K562 (cell line): ENCODE measurements at regions not wholly inside any gene's neighbourhood (a gene's known extent, or its start where the extent isn't known, plus 50 kb on each side); places are given as distances from the start of the nearest gene placed in this dataset.

ENCODE experiments used
- ATAC-seq: fragments of 200-7000 bp; cut with Tn5 transposase; 3 replicates; pipeline ENCODE4 v1.9.1; 2020; ENCODE audit warnings: moderate library complexity
- BruUV-seq: library from RNA; stranded (reverse); fragments of 400-500 nt; replicated peaks from 2 replicates; lab custom pipeline; 2021; lab: Mats Ljungman, UMichigan
- CTCF ChIA-PET: fragments of 300-600 bp; formaldehyde crosslinking; extraction: SDS; loops from one replicate; lab custom pipeline; 2021; ENCODE audit warnings: low intra/inter-chr PET ratio; lab: Yijun Ruan, JAX
- POLR2A ChIA-PET: fragments of 300-600, 350-650 bp; sonication (Branson Sonifier 250); formaldehyde crosslinking; extraction: SDS; loops from one replicate; lab custom pipeline; 2021; ENCODE audit warnings: antibody characterized with exemption, inconsistent platforms; lab: Yijun Ruan, JAX
- DNase-seq, 4 experiments: peaks; one replicate each; pipeline versions ENCODE4 v3.0.0 to v3.0.0-alpha.2; 2011 to 2018; ENCODE audit warnings: low spot score in 3 of 4, mixed read lengths in 3 of 4; ENCODE audit errors: extremely low read depth in 1 of 4
- FAIRE-seq: peaks from 2 replicates; lab custom pipeline; 2011; peaks lifted over from hg19 to GRCh38; lab: Jason Lieb, UNC
- H2AFZ ChIP-seq: 2 replicates; pipeline ENCODE4 v1.6.0; 2011; ENCODE audit warnings: low read depth, low read length, control low read depth, inconsistent platforms
- H3K27ac ChIP-seq: fragments of 200-600 bp; 3 replicates; pipeline ENCODE4 v1.8.0; 2011; ENCODE audit warnings: low read depth, mild to moderate bottlenecking, control low read depth, inconsistent platforms, low read length, moderate library complexity, mixed read lengths; ENCODE audit errors: extremely low read depth
- H3K27me3 ChIP-seq, 2 experiments: fragments of 300-600 bp in 1 of 2; 2 replicates in 1 of 2; 3 replicates in 1 of 2; pipeline versions ENCODE4 v1.6.0 to v1.8.0; 2011; ENCODE audit warnings: inconsistent platforms in 2 of 2, low read length in 2 of 2, mild to moderate bottlenecking in 1 of 2, mixed read lengths in 1 of 2, moderate library complexity in 1 of 2; ENCODE audit not compliant: control insufficient read depth in 2 of 2, insufficient read depth in 2 of 2
- H3K36me3 ChIP-seq: fragments of 300-600 bp; 3 replicates; pipeline ENCODE4 v1.8.0; 2011; ENCODE audit warnings: mild to moderate bottlenecking, low read length, inconsistent platforms; ENCODE audit not compliant: control insufficient read depth, insufficient read depth
- H3K4me1 ChIP-seq, 2 experiments: fragments of 200-600 bp in 1 of 2; replicated peaks in 1 of 2; 2 replicates in 1 of 2; 3 replicates in 1 of 2; pipeline versions ENCODE4 v1.5.1 to v1.8.0; 2011; ENCODE audit warnings: inconsistent platforms in 2 of 2, low read length in 2 of 2, mild to moderate bottlenecking in 1 of 2, mixed read lengths in 1 of 2, moderate library complexity in 1 of 2; ENCODE audit not compliant: control insufficient read depth in 2 of 2, insufficient read depth in 2 of 2
- H3K4me2 ChIP-seq: 2 replicates; pipeline ENCODE4 v1.6.1; 2011; ENCODE audit warnings: low read length, control low read depth, inconsistent platforms, mixed read lengths; ENCODE audit not compliant: insufficient read depth
- H3K4me3 ChIP-seq: fragments of 200-600 bp; sonication (generic), shearing (Covaris generic); 2 replicates; pipeline ENCODE4 v1.5.1; 2016; ENCODE audit warnings: control low read depth, inconsistent platforms
- H3K79me2 ChIP-seq: fragments of 200-600 bp; 3 replicates; pipeline ENCODE4 v1.8.0; 2011; ENCODE audit warnings: low read length, inconsistent platforms; ENCODE audit not compliant: control insufficient read depth, insufficient read depth
- H3K9ac ChIP-seq, 2 experiments: 2 replicates each; pipeline versions ENCODE4 v1.6.0 to v1.6.1; 2011; ENCODE audit warnings: low read depth in 2 of 2, low read length in 2 of 2, control low read depth in 1 of 2, inconsistent platforms in 1 of 2, mild to moderate bottlenecking in 1 of 2, mixed read lengths in 1 of 2; ENCODE audit not compliant: insufficient read depth in 1 of 2
- H3K9me1 ChIP-seq: one replicate; pipeline ENCODE4 v1.6.0; 2011; ENCODE audit warnings: inconsistent platforms, mild to moderate bottlenecking, low read length, moderate library complexity; ENCODE audit not compliant: control insufficient read depth, insufficient read depth
- H3K9me3 ChIP-seq: replicated peaks from 2 replicates; pipeline ENCODE4 v1.5.1; 2011; ENCODE audit warnings: low read depth, low read length, inconsistent platforms; ENCODE audit not compliant: control insufficient read depth, insufficient read depth
- H4K20me1 ChIP-seq: replicated peaks from 2 replicates; pipeline ENCODE4 v1.6.1; 2011; ENCODE audit warnings: low read length, inconsistent platforms, mixed read lengths; ENCODE audit not compliant: control insufficient read depth, insufficient read depth
- HMBOX1 ChIP-seq: sonication (generic); IDR thresholded peaks from 2 replicates; pipeline ENCODE4 v1.6.1; 2016
- MNT ChIP-seq, 2 experiments: fragments of 450-650 bp; conservative IDR thresholded peaks; 2 replicates each; pipeline ENCODE4 v1.6.1; 2017; ENCODE audit warnings: mild to moderate bottlenecking in 2 of 2, moderate library complexity in 2 of 2
- ZKSCAN8 ChIP-seq: fragments of 200-800 bp; sonication (Bioruptor generic); IDR thresholded peaks from 2 replicates; pipeline ENCODE4 v1.6.1; 2016; ENCODE audit warnings: missing genetic modification characterization, missing compliant biosample characterization
- WGBS: fragments of 100-300 bp; shearing (Covaris generic); methylation state at CpG from one replicate; pipeline ENCODE4 v1.1.6; 2016; ENCODE audit warnings: low coverage, mixed read lengths; ENCODE audit not compliant: insufficient coverage; ENCODE audit errors: missing lambda C conversion rate; 5-methylcytosine and 5-hydroxymethylcytosine counted together
- in situ Hi-C: fragments of 300-500 bp; cut with MboI; formaldehyde crosslinking; loops from 4 replicates; pipeline ENCODE4 v1.15.0; 2018; ENCODE audit warnings: inconsistent platforms, mixed read lengths
- intact Hi-C: fragments of 100-400 bp; cut with micrococcal nuclease; formaldehyde crosslinking; loops from 2 replicates; pipeline ENCODE4 v1.14.2; 2022

- POLR2A ChIA-PET = no interaction called here
Observed at GRCh38 chr4:14835288-14835687, 167.0 kb upstream of the CPEB2 start.

More at GRCh38 chr4:14835288-14835687, 167.0 kb upstream of the CPEB2 start:
- H3K27ac ChIP-seq = no peak overlapping the region
- CTCF ChIA-PET = no interaction called here
- no peaks in the 10 kb centered on the region for H3K27me3 ChIP-seq
- no peaks in the 10 kb centered on the region; a peak in 2 of 5 replicates for H3K4me1 ChIP-seq
- no TSS peak for BruUV-seq
- no peaks in the 10 kb centered on the region for H3K9me1 ChIP-seq
- WGBS = 0% methylated on average over 1 of the region's 1 CpG
- H3K36me3 ChIP-seq = no peaks in the 10 kb centered on the region
- no peak for TF ChIP-seq ZKSCAN8 (CRISPR knock-in tag)
- TF ChIP-seq MNT (conservative IDR thresholded peaks at IDR 0.05) = no peak
- TF ChIP-seq HMBOX1 = 0 out of 2 replicates have a peak, but pooled peaks have one; percentile 18
- TF ChIP-seq, all 486 proteins: peak for 1
- intact Hi-C loops (no loop called here), in situ Hi-C loops (no loop called here)
- FAIRE-seq (no peak), DNase-seq (no peak), ATAC-seq (no peak)
- no peak overlapping the region for H3K9ac ChIP-seq
- H3K79me2 ChIP-seq = no peaks in the 10 kb centered on the region
- H3K9me3 ChIP-seq = no peaks in the 10 kb centered on the region
- no peak overlapping the region for H3K4me3 ChIP-seq
- no peak overlapping the region for H3K4me2 ChIP-seq
- no peak overlapping the region for H2AFZ ChIP-seq
- H4K20me1 ChIP-seq = no peaks in the 10 kb centered on the region
